ENCODE measurements at regions not wholly inside any gene's neighbourhood (a gene's known extent, or its start where the extent isn't known, plus 50 kb on each side); places are given as distances from the start of the nearest gene placed in this dataset.

Small RNA genes in the stretch of these regions (small RNA-seq; reads per million reads assigned to genes)
- gene MIR513A1 (0 reads per million in 4 donors), gene MIR513A2 (0 reads per million in 4 donors), gene MIR513B (0 reads per million in 4 donors), gene MIR513C (0 reads per million in 4 donors)

Data from transverse colon (tissue), 4 donors.